Peyer's patch (tissue), 4 donors: ENCODE measurements at regions not wholly inside any gene's neighbourhood (a gene's known extent, or its start where the extent isn't known, plus 50 kb on each side); places are given as distances from the start of the nearest gene placed in this dataset.

ENCODE experiments used
- DNase-seq, 3 donors: peaks; one replicate each; pipeline ENCODE4 v3.0.0-alpha.2; 2017 to 2019
- H3K27ac ChIP-seq, 4 donors: fragments of 200-600 bp; sonication (generic); one replicate each; pipeline ENCODE4 v1.5.1; 2016 to 2019
- H3K27me3 ChIP-seq, 2 donors: fragments of 200-600 bp; sonication (generic); one replicate each; pipeline ENCODE4 v1.5.1; 2019
- H3K36me3 ChIP-seq, 3 donors: fragments of 200-600 bp; sonication (generic); one replicate each; pipeline ENCODE4 v1.5.1; 2016 to 2019
- H3K4me1 ChIP-seq, 4 donors: fragments of 200-600 bp; sonication (generic); one replicate each; pipeline ENCODE4 v1.5.1; 2016 to 2019
- H3K4me3 ChIP-seq, 4 donors: fragments of 200-600 bp; sonication (generic); 1 replicate in 3 of 4; 2 replicates in 1 of 4; pipeline ENCODE4 v1.5.1; 2016 to 2019; ENCODE audit warnings: mild to moderate bottlenecking in 1 of 4
- H3K9me3 ChIP-seq, 4 donors: fragments of 200-600 bp; sonication (generic); one replicate each; pipeline ENCODE4 v1.5.1; 2016 to 2019; ENCODE audit warnings: mild to moderate bottlenecking in 1 of 4
- CTCF ChIP-seq, 6 experiments: fragments of 450-650 bp in 4 of 6; fragments of 200-600 bp in 2 of 6; sonication (generic) in 1 of 6; IDR thresholded peaks; one replicate each; pipeline ENCODE4 v1.5.1; 2017 to 2019; ENCODE audit warnings: antibody characterized with exemption in 6 of 6, mild to moderate bottlenecking in 3 of 6, moderate library complexity in 1 of 6
- POLR2A ChIP-seq, 2 donors: fragments of 450-650 bp; IDR thresholded peaks; one replicate each; pipeline ENCODE4 v1.5.1; 2017; ENCODE audit warnings: antibody characterized with exemption in 2 of 2, mild to moderate bottlenecking in 2 of 2, moderate library complexity in 2 of 2

- H3K9me3 ChIP-seq, result no peaks in the 10 kb centered on the region
- no peak overlapping the region for H3K27ac ChIP-seq
- H3K4me3 ChIP-seq, result no peak overlapping the region
- no peak for DNase-seq
- H3K4me1 ChIP-seq, result no peaks in the 10 kb centered on the region
- H3K27me3 ChIP-seq, result no peaks in the 10 kb centered on the region
- no peaks in the 10 kb centered on the region for H3K36me3 ChIP-seq
- TF ChIP-seq POLR2A (IDR thresholded peaks at IDR 0.05) (no peak), CTCF (IDR thresholded peaks at IDR 0.05) (no peak)
Observed at GRCh38 chr3:29226706-29227105, 54.2 kb upstream of the RBMS3 start.

GRCh38 chr3:29227307-29227706, 53.6 kb upstream of the RBMS3 start:
- H3K4me1 ChIP-seq, result no peaks in the 10 kb centered on the region
- DNase-seq, result no peak
- H3K36me3 ChIP-seq, result no peaks in the 10 kb centered on the region
- H3K4me3 ChIP-seq, result no peak overlapping the region
- no peaks in the 10 kb centered on the region for H3K9me3 ChIP-seq
- no peak overlapping the region for H3K27ac ChIP-seq
- no peaks in the 10 kb centered on the region for H3K27me3 ChIP-seq
- TF ChIP-seq CTCF (IDR thresholded peaks at IDR 0.05), result no peak
- no peak for TF ChIP-seq POLR2A (IDR thresholded peaks at IDR 0.05)
